ENCODE measurements at regions not wholly inside any gene's neighbourhood (a gene's known extent, or its start where the extent isn't known, plus 50 kb on each side); places are given as distances from the start of the nearest gene placed in this dataset.
"Not testable (repeated sequence)": the region's sequence is repeated elsewhere in the genome, so short reads cannot be mapped to it uniquely, and the experiment has no call there.

GRCh38 chr4:124123181-124123580 is 589.4 kb downstream of the ANKRD50 start:
- TF ChIP-seq PKNOX1 (IDR thresholded peaks at IDR 0.05) (no peak), BHLHE40 (IDR thresholded peaks at IDR 0.05; ENCODE audit: borderline replicate concordance) (no peak), LEF1 (IDR thresholded peaks at IDR 0.05; ENCODE audit: borderline replicate concordance) (no peak), ELF4 (IDR thresholded peaks at IDR 0.05) (no peak), FOXA1 (IDR thresholded peaks at IDR 0.05) (no peak), HDGF (IDR thresholded peaks at IDR 0.05; ENCODE audit: borderline replicate concordance) (no peak), FOXM1 (IDR thresholded peaks at IDR 0.05; ENCODE audit: borderline replicate concordance) (no peak), CTBP1 (IDR thresholded peaks at IDR 0.05; ENCODE audit: borderline replicate concordance) (no peak), SUZ12 (IDR thresholded peaks at IDR 0.05) (no peak), SP1 (IDR thresholded peaks at IDR 0.05) (no peak), L3MBTL2 (conservative IDR thresholded peaks at IDR 0.05) (no peak), ARNT (IDR thresholded peaks at IDR 0.05) (no peak), ZNF384 (IDR thresholded peaks at IDR 0.05) (no peak), FOXK2 (IDR thresholded peaks at IDR 0.05) (no peak), TARDBP (IDR thresholded peaks at IDR 0.05) (no peak), NFRKB (IDR thresholded peaks at IDR 0.05) (no peak)
- no peak for DNase-seq (ENCODE audit: extremely low spot score)
- ChIA-PET POLR2A (no interaction called here), CTCF (no interaction called here)

- POLR2A ChIA-PET = no interaction called here
- no peak for DNase-seq (ENCODE audit: extremely low spot score)
- TF ChIP-seq SUZ12 (IDR thresholded peaks at IDR 0.05) = no peak
- CTCF ChIA-PET = no interaction called here
These were observed 588.8 kb downstream of the ANKRD50 start for GRCh38 chr4:124123721-124124120.

- CTCF ChIA-PET; DNase-seq (ENCODE audit: extremely low spot score); POLR2A ChIA-PET: not testable (repeated sequence)
These were observed 581.2 kb downstream of the ANKRD50 start for GRCh38 chr4:124131324-124131723.

- ChIA-PET CTCF (no interaction called here), POLR2A (no interaction called here)
- no peak for DNase-seq (ENCODE audit: extremely low spot score)
- no peak for TF ChIP-seq ZNF384 (IDR thresholded peaks at IDR 0.05)
- no peak for TF ChIP-seq CTBP1 (IDR thresholded peaks at IDR 0.05; ENCODE audit: borderline replicate concordance)
- TF ChIP-seq PKNOX1 (IDR thresholded peaks at IDR 0.05) = no peak
- no peak for TF ChIP-seq HDGF (IDR thresholded peaks at IDR 0.05; ENCODE audit: borderline replicate concordance)
- TF ChIP-seq ELF4 (IDR thresholded peaks at IDR 0.05) = no peak
- TF ChIP-seq SUZ12 (IDR thresholded peaks at IDR 0.05) = no peak
- no peak for TF ChIP-seq NFRKB (IDR thresholded peaks at IDR 0.05)
- TF ChIP-seq FOXA1 (IDR thresholded peaks at IDR 0.05) = no peak
- no peak for TF ChIP-seq BHLHE40 (IDR thresholded peaks at IDR 0.05; ENCODE audit: borderline replicate concordance)
- no peak for TF ChIP-seq L3MBTL2 (conservative IDR thresholded peaks at IDR 0.05)
- no peak for TF ChIP-seq FOXK2 (IDR thresholded peaks at IDR 0.05)
- TF ChIP-seq ARNT (IDR thresholded peaks at IDR 0.05) = no peak
- TF ChIP-seq TARDBP (IDR thresholded peaks at IDR 0.05) = no peak
- TF ChIP-seq SP1 (IDR thresholded peaks at IDR 0.05) = no peak
- no peak for TF ChIP-seq LEF1 (IDR thresholded peaks at IDR 0.05; ENCODE audit: borderline replicate concordance)
- no peak for TF ChIP-seq FOXM1 (IDR thresholded peaks at IDR 0.05; ENCODE audit: borderline replicate concordance)
These were observed 580.4 kb downstream of the ANKRD50 start for GRCh38 chr4:124132161-124132560.

- CTCF ChIA-PET = no interaction called here
- POLR2A ChIA-PET = no interaction called here
- no peak for DNase-seq (ENCODE audit: extremely low spot score)
- no peak for TF ChIP-seq HDGF (IDR thresholded peaks at IDR 0.05; ENCODE audit: borderline replicate concordance)
- no peak for TF ChIP-seq ZNF384 (IDR thresholded peaks at IDR 0.05)
- no peak for TF ChIP-seq SP1 (IDR thresholded peaks at IDR 0.05)
- TF ChIP-seq BHLHE40 (IDR thresholded peaks at IDR 0.05; ENCODE audit: borderline replicate concordance) = no peak
- TF ChIP-seq NFRKB (IDR thresholded peaks at IDR 0.05) = no peak
- TF ChIP-seq SUZ12 (IDR thresholded peaks at IDR 0.05) = no peak
- TF ChIP-seq ARNT (IDR thresholded peaks at IDR 0.05) = no peak
- TF ChIP-seq FOXK2 (IDR thresholded peaks at IDR 0.05) = no peak
- no peak for TF ChIP-seq ELF4 (IDR thresholded peaks at IDR 0.05)
- no peak for TF ChIP-seq LEF1 (IDR thresholded peaks at IDR 0.05; ENCODE audit: borderline replicate concordance)
- no peak for TF ChIP-seq TARDBP (IDR thresholded peaks at IDR 0.05)
- no peak for TF ChIP-seq CTBP1 (IDR thresholded peaks at IDR 0.05; ENCODE audit: borderline replicate concordance)
- TF ChIP-seq FOXM1 (IDR thresholded peaks at IDR 0.05; ENCODE audit: borderline replicate concordance) = no peak
- no peak for TF ChIP-seq FOXA1 (IDR thresholded peaks at IDR 0.05)
These were observed 578.8 kb downstream of the ANKRD50 start for GRCh38 chr4:124133753-124134152.

- TF ChIP-seq BHLHE40 (IDR thresholded peaks at IDR 0.05; ENCODE audit: borderline replicate concordance) = no peak
- TF ChIP-seq ELF4 (IDR thresholded peaks at IDR 0.05) = no peak
- TF ChIP-seq HDGF (IDR thresholded peaks at IDR 0.05; ENCODE audit: borderline replicate concordance) = no peak
- TF ChIP-seq PKNOX1 (IDR thresholded peaks at IDR 0.05) = no peak
- no peak for TF ChIP-seq FOXA1 (IDR thresholded peaks at IDR 0.05)
- ChIA-PET CTCF (no interaction called here), POLR2A (no interaction called here)
- DNase-seq (ENCODE audit: extremely low spot score) = no peak
These were observed 577.1 kb downstream of the ANKRD50 start for GRCh38 chr4:124135409-124135813.

- CTCF ChIA-PET = no interaction called here
- POLR2A ChIA-PET = no interaction called here
- no peak for DNase-seq (ENCODE audit: extremely low spot score)
- TF ChIP-seq FOXM1 (IDR thresholded peaks at IDR 0.05; ENCODE audit: borderline replicate concordance) = no peak
- no peak for TF ChIP-seq BHLHE40 (IDR thresholded peaks at IDR 0.05; ENCODE audit: borderline replicate concordance)
- no peak for TF ChIP-seq FOXA1 (IDR thresholded peaks at IDR 0.05)
- no peak for TF ChIP-seq PKNOX1 (IDR thresholded peaks at IDR 0.05)
- TF ChIP-seq ARNT (IDR thresholded peaks at IDR 0.05) = no peak
- TF ChIP-seq ZNF384 (IDR thresholded peaks at IDR 0.05) = no peak
- TF ChIP-seq CTBP1 (IDR thresholded peaks at IDR 0.05; ENCODE audit: borderline replicate concordance) = no peak
- TF ChIP-seq TARDBP (IDR thresholded peaks at IDR 0.05) = no peak
- TF ChIP-seq FOXK2 (IDR thresholded peaks at IDR 0.05) = no peak
- no peak for TF ChIP-seq L3MBTL2 (conservative IDR thresholded peaks at IDR 0.05)
- no peak for TF ChIP-seq SP1 (IDR thresholded peaks at IDR 0.05)
- no peak for TF ChIP-seq NFRKB (IDR thresholded peaks at IDR 0.05)
- no peak for TF ChIP-seq SUZ12 (IDR thresholded peaks at IDR 0.05)
- TF ChIP-seq HDGF (IDR thresholded peaks at IDR 0.05; ENCODE audit: borderline replicate concordance) = no peak
- TF ChIP-seq LEF1 (IDR thresholded peaks at IDR 0.05; ENCODE audit: borderline replicate concordance) = no peak
- TF ChIP-seq ELF4 (IDR thresholded peaks at IDR 0.05) = no peak
These were observed 573.5 kb downstream of the ANKRD50 start for GRCh38 chr4:124139044-124139443.
